Ovary (tissue), 3 donors: ENCODE measurements at regions not wholly inside any gene's neighbourhood (a gene's known extent, or its start where the extent isn't known, plus 50 kb on each side); places are given as distances from the start of the nearest gene placed in this dataset.

Experiments used
- EP300 ChIP-seq: sonication (generic); formaldehyde crosslinking; IDR thresholded peaks from one replicate; pipeline ENCODE4 v1.6.1; 2017; ENCODE audit warnings: antibody characterized with exemption
- TF ChIP-seq, protein P1 (sequence below), 3 donors: fragments of 450-650 bp in 2 of 3; fragments of 200-600 bp in 1 of 3; IDR thresholded peaks; one replicate each; pipeline versions ENCODE4 v1.5.1 to v1.8.0; 2016 to 2022; ENCODE audit warnings: antibody characterized with exemption in 3 of 3, mild to moderate bottlenecking in 1 of 3
- donor health status: DM: no; HTN: no; CAD: no.

DNA sequence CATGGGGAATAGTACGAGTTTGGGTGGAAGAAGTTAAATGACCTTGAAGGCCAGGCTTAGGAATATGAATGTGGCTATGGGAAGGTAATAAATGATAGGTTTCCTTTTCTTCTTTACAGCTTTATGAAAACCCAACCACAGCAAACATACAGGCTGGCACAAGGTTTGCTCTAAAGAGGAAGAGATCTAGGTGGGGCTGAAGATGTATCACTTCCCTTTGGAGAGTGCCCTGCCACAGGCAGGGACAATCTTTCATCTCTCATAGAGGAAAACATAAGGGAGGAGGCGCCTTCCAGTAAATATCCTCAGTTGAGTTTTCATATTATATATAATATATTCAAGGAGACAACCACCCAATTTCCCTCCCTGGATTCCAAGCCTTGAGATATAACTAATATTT, 72.9 kb upstream of the FRMD6 start:
- TF ChIP-seq, protein P1, sequence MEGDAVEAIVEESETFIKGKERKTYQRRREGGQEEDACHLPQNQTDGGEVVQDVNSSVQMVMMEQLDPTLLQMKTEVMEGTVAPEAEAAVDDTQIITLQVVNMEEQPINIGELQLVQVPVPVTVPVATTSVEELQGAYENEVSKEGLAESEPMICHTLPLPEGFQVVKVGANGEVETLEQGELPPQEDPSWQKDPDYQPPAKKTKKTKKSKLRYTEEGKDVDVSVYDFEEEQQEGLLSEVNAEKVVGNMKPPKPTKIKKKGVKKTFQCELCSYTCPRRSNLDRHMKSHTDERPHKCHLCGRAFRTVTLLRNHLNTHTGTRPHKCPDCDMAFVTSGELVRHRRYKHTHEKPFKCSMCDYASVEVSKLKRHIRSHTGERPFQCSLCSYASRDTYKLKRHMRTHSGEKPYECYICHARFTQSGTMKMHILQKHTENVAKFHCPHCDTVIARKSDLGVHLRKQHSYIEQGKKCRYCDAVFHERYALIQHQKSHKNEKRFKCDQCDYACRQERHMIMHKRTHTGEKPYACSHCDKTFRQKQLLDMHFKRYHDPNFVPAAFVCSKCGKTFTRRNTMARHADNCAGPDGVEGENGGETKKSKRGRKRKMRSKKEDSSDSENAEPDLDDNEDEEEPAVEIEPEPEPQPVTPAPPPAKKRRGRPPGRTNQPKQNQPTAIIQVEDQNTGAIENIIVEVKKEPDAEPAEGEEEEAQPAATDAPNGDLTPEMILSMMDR (IDR thresholded peaks at IDR 0.05) = no peak
- TF ChIP-seq EP300 = no peak
